GM23338 (cell line): ENCODE measurements at regions not wholly inside any gene's neighbourhood (a gene's known extent, or its start where the extent isn't known, plus 50 kb on each side); places are given as distances from the start of the nearest gene placed in this dataset.

Experiments
- CREB1 ChIP-seq: fragments of 250-450 bp; sonication (Bioruptor Pico); IDR thresholded peaks from 2 replicates; pipeline ENCODE4 v1.5.0; 2020; ENCODE audit warnings: low read depth, mild to moderate bottlenecking, moderate library complexity
- EZH2 ChIP-seq: fragments of 200-600 bp; sonication (generic); IDR thresholded peaks from one replicate; pipeline ENCODE4 v1.8.0; 2017; ENCODE audit warnings: antibody characterized with exemption, mild to moderate bottlenecking, low read depth; ENCODE audit not compliant: unreplicated experiment
- EZH2phosphoT487 ChIP-seq: fragments of 200-600 bp; sonication (generic); IDR thresholded peaks from one replicate; pipeline ENCODE4 v1.8.1; 2018; ENCODE audit warnings: antibody characterized with exemption; ENCODE audit not compliant: unreplicated experiment
- JUNB ChIP-seq: IDR thresholded peaks from one replicate; pipeline ENCODE4 v1.6.1; 2016; ENCODE audit warnings: antibody characterized with exemption; ENCODE audit not compliant: unreplicated experiment
- NANOG ChIP-seq: IDR thresholded peaks from 2 replicates; pipeline ENCODE4 v1.6.1; 2016; ENCODE audit warnings: antibody characterized with exemption, borderline replicate concordance
- POLR2AphosphoS5 ChIP-seq: IDR thresholded peaks from 2 replicates; pipeline ENCODE4 v1.6.1; 2016; ENCODE audit warnings: antibody characterized with exemption, low read depth
- REST ChIP-seq: IDR thresholded peaks from one replicate; pipeline ENCODE4 v1.6.1; 2018; ENCODE audit warnings: antibody characterized with exemption; ENCODE audit not compliant: unreplicated experiment
- STAT1 ChIP-seq: IDR thresholded peaks from one replicate; pipeline ENCODE4 v1.6.1; 2016; ENCODE audit warnings: antibody characterized with exemption; ENCODE audit not compliant: unreplicated experiment
- ZNF114 ChIP-seq: fragments of 250-450 bp; sonication (Bioruptor Pico); IDR thresholded peaks from 2 replicates; pipeline ENCODE4 v1.5.0; 2020; ENCODE audit warnings: mild to moderate bottlenecking, moderate library complexity
- ZNF331 ChIP-seq: fragments of 250-450 bp; sonication (Bioruptor Pico); IDR thresholded peaks from 2 replicates; pipeline ENCODE4 v1.5.0; 2020; ENCODE audit warnings: low read depth, mild to moderate bottlenecking, moderate library complexity
- ZNF462 ChIP-seq: fragments of 250-450 bp; sonication (Bioruptor Pico); IDR thresholded peaks from 2 replicates; pipeline ENCODE4 v1.5.0; 2020; ENCODE audit warnings: mild to moderate bottlenecking, moderate library complexity
- TF ChIP-seq, protein P1 (sequence below), 2 experiments: fragments of 200-600 bp in 1 of 2; sonication (generic) in 1 of 2; conservative IDR thresholded peaks; 2 replicates each; pipeline versions ENCODE4 v1.5.1 to v1.6.1; 2016 to 2017; ENCODE audit warnings: antibody characterized with exemption in 2 of 2, low read depth in 2 of 2, mild to moderate bottlenecking in 2 of 2, moderate library complexity in 1 of 2
- TF ChIP-seq, protein P2 (sequence below): IDR thresholded peaks from 2 replicates; pipeline ENCODE4 v1.6.1; 2016; ENCODE audit warnings: antibody characterized with exemption

GRCh38 chr9:134223091-134223490 is 58.7 kb upstream of the RNU6ATAC start:
- TF ChIP-seq, protein P1, sequence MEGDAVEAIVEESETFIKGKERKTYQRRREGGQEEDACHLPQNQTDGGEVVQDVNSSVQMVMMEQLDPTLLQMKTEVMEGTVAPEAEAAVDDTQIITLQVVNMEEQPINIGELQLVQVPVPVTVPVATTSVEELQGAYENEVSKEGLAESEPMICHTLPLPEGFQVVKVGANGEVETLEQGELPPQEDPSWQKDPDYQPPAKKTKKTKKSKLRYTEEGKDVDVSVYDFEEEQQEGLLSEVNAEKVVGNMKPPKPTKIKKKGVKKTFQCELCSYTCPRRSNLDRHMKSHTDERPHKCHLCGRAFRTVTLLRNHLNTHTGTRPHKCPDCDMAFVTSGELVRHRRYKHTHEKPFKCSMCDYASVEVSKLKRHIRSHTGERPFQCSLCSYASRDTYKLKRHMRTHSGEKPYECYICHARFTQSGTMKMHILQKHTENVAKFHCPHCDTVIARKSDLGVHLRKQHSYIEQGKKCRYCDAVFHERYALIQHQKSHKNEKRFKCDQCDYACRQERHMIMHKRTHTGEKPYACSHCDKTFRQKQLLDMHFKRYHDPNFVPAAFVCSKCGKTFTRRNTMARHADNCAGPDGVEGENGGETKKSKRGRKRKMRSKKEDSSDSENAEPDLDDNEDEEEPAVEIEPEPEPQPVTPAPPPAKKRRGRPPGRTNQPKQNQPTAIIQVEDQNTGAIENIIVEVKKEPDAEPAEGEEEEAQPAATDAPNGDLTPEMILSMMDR (conservative IDR thresholded peaks at IDR 0.05; ENCODE audit: low read depth in 2 of 2) = no peak
- TF ChIP-seq EZH2phosphoT487 (no peak), POLR2AphosphoS5 (no peak), EZH2 (no peak), REST (no peak), CREB1 (no peak), ZNF462 (CRISPR knock-in tag) (no peak), JUNB (no peak), ZNF114 (no peak), NANOG (no peak), STAT1 (no peak), ZNF331 (no peak)
- TF ChIP-seq, protein P2, sequence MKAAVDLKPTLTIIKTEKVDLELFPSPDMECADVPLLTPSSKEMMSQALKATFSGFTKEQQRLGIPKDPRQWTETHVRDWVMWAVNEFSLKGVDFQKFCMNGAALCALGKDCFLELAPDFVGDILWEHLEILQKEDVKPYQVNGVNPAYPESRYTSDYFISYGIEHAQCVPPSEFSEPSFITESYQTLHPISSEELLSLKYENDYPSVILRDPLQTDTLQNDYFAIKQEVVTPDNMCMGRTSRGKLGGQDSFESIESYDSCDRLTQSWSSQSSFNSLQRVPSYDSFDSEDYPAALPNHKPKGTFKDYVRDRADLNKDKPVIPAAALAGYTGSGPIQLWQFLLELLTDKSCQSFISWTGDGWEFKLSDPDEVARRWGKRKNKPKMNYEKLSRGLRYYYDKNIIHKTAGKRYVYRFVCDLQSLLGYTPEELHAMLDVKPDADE = no peak
